ENCODE measurements at regions not wholly inside any gene's neighbourhood (a gene's known extent, or its start where the extent isn't known, plus 50 kb on each side); places are given as distances from the start of the nearest gene placed in this dataset.
A peak's percentile ranks its signal among the peaks of the same experiment; 100 is the strongest.

GRCh38 chr6:10303608-10304506 is 111.0 kb downstream of the TFAP2A start:
- no peak for DNase-seq

- DNase-seq: no peak
Measured at GRCh38 chr6:10302566-10303235, 112.2 kb downstream of the TFAP2A start.

- DNase-seq: no peak
Measured at GRCh38 chr6:10300071-10300470, 114.8 kb downstream of the TFAP2A start.

- no peak for DNase-seq
Measured at GRCh38 chr6:10297832-10298231, 117.0 kb downstream of the TFAP2A start.

GRCh38 chr6:10278746-10279145 is 136.1 kb downstream of the TFAP2A start:
- no peak for DNase-seq

GRCh38 chr6:10276660-10277287 is 138.1 kb downstream of the TFAP2A start:
- no peak for DNase-seq

GRCh38 chr6:10276106-10276505 is 138.8 kb downstream of the TFAP2A start:
- DNase-seq: peak; percentile 4

- no peak for DNase-seq
Measured at GRCh38 chr6:10272591-10272990, 142.3 kb downstream of the TFAP2A start.

- DNase-seq: no peak
Measured at GRCh38 chr6:10271982-10272381, 142.9 kb downstream of the TFAP2A start.

GRCh38 chr6:10269814-10270472 is 144.9 kb downstream of the TFAP2A start:
- no peak for DNase-seq

GRCh38 chr6:10268611-10269310 is 146.1 kb downstream of the TFAP2A start:
- DNase-seq: no peak

GRCh38 chr6:10268111-10268510 is 146.8 kb downstream of the TFAP2A start:
- DNase-seq: no peak

GRCh38 chr6:10266462-10266861 is 148.4 kb downstream of the TFAP2A start:
- no peak for DNase-seq

- DNase-seq: no peak
Measured at GRCh38 chr6:10266061-10266460, 148.8 kb downstream of the TFAP2A start.

- no peak for DNase-seq
Measured at GRCh38 chr6:10262505-10262904, 152.4 kb downstream of the TFAP2A start.

- no peak for DNase-seq
Measured at GRCh38 chr6:10259671-10260070, 155.2 kb downstream of the TFAP2A start.

GRCh38 chr6:10258341-10258740 is 156.5 kb downstream of the TFAP2A start:
- no peak for DNase-seq

GRCh38 chr6:10256113-10256690 is 158.7 kb downstream of the TFAP2A start:
- no peak for DNase-seq

GRCh38 chr6:10250655-10251220 is 164.1 kb downstream of the TFAP2A start:
- DNase-seq: no peak

- peak; percentile 17 for DNase-seq
Measured at GRCh38 chr6:10248378-10248843, 166.5 kb downstream of the TFAP2A start.

- no peak for DNase-seq
Measured at GRCh38 chr6:10237298-10238038, 177.4 kb downstream of the TFAP2A start.
